ENCODE measurements at regions not wholly inside any gene's neighbourhood (a gene's known extent, or its start where the extent isn't known, plus 50 kb on each side); places are given as distances from the start of the nearest gene placed in this dataset.

DNA sequence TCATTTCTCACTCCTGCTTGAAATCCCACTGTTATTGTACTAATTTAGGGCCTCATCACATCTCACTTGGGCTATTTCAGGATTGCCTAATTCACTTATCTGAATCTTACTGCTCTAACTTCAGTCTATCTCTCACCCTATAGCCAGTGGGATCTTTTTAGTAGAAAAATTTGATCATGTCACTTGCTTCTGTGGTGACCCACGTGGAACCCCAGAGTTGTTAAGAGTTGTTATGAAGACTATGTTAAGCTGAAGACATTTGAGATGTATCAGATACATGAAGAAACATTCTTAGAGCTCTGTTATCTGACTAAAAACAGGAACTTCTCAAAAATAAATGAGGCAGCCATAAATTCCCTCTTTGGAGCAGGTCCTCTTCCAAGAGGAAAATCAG lies 1375.6 kb upstream of the TENM4 start:
- TF ChIP-seq CTCF (IDR thresholded peaks at IDR 0.05; ENCODE audit: low read length, missing control alignments): no peak
- DNase-seq (ENCODE audit: low read depth): no peak
- H3K4me3 ChIP-seq (replicated peaks; ENCODE audit: low read depth, low read length): no peak overlapping the region

- no peak for TF ChIP-seq CTCF (IDR thresholded peaks at IDR 0.05; ENCODE audit: low read length, missing control alignments)
- no peak overlapping the region for H3K4me3 ChIP-seq (replicated peaks; ENCODE audit: low read depth, low read length)
- DNase-seq (ENCODE audit: low read depth): peak; percentile 4
Observed at GRCh38 chr11:80815752-80816453, 1375.1 kb upstream of the TENM4 start.

GRCh38 chr11:80814813-80815212 lies 1374.0 kb upstream of the TENM4 start:
- no peak for DNase-seq (ENCODE audit: low read depth)
- TF ChIP-seq CTCF (IDR thresholded peaks at IDR 0.05; ENCODE audit: low read length, missing control alignments): no peak
- H3K4me3 ChIP-seq (replicated peaks; ENCODE audit: low read depth, low read length): no peak overlapping the region

GRCh38 chr11:80810695-80811094 lies 1369.9 kb upstream of the TENM4 start:
- TF ChIP-seq CTCF (IDR thresholded peaks at IDR 0.05; ENCODE audit: low read length, missing control alignments): no peak
- H3K4me3 ChIP-seq (replicated peaks; ENCODE audit: low read depth, low read length): no peak overlapping the region
- no peak for DNase-seq (ENCODE audit: low read depth)

GRCh38 chr11:80798174-80798573 lies 1357.3 kb upstream of the TENM4 start:
- H3K4me3 ChIP-seq (replicated peaks; ENCODE audit: low read depth, low read length): no peak overlapping the region
- TF ChIP-seq CTCF (IDR thresholded peaks at IDR 0.05; ENCODE audit: low read length, missing control alignments): no peak
- DNase-seq (ENCODE audit: low read depth): no peak

DNA sequence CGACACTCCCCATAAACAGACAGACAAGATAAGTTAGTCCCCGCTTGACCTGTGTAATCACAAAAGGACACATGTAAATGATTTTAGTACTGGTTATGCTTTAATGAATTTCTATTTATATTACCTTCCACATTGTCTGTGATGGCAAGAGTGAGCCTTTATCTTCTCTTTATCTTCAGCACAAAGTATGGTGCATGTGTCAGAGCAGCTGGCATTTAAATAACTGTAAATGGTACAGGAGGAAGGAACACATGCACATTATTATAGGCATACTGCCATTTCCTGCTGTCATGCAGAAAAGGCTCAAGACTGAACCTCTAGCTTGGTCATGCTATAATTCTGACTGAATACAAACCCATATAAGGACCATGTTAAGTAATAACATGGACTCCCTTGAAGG lies 1342.7 kb upstream of the TENM4 start:
- no peak overlapping the region for H3K4me3 ChIP-seq (replicated peaks; ENCODE audit: low read depth, low read length)
- no peak for DNase-seq (ENCODE audit: low read depth)
- no peak for TF ChIP-seq CTCF (IDR thresholded peaks at IDR 0.05; ENCODE audit: low read length, missing control alignments)
